Eye (tissue), 1 donor: ENCODE measurements at regions not wholly inside any gene's neighbourhood (a gene's known extent, or its start where the extent isn't known, plus 50 kb on each side); places are given as distances from the start of the nearest gene placed in this dataset.
"Not testable (repeated sequence)": the region's sequence is repeated elsewhere in the genome, so short reads cannot be mapped to it uniquely, and the experiment has no call there.

Experiments used
- DNase-seq: peaks from one replicate; pipeline ENCODE4 v3.0.0-alpha.2; 2015

DNA sequence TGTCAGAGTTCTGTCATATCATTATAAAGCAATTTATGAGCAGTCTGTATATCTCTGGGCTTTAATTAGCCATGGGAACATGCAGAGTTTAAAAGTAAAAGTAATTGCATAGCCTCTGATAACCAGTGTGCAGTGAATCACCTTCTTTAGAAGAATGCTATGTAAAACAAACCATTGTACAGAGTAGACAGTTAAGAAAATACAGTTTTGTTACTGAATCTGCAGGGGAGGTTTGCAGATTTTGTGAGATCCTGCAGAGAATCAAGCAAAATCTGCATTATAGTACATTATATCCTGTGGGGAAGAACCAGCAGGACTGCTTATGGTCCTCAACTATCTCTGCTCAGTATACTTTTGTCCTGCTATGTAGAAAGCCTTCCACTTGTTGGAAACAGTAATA, 396.2 kb upstream of the NAALADL2 start:
- no peak for DNase-seq

GRCh38 chr3:174465177-174465576, 394.0 kb upstream of the NAALADL2 start:
- DNase-seq = no peak

DNA sequence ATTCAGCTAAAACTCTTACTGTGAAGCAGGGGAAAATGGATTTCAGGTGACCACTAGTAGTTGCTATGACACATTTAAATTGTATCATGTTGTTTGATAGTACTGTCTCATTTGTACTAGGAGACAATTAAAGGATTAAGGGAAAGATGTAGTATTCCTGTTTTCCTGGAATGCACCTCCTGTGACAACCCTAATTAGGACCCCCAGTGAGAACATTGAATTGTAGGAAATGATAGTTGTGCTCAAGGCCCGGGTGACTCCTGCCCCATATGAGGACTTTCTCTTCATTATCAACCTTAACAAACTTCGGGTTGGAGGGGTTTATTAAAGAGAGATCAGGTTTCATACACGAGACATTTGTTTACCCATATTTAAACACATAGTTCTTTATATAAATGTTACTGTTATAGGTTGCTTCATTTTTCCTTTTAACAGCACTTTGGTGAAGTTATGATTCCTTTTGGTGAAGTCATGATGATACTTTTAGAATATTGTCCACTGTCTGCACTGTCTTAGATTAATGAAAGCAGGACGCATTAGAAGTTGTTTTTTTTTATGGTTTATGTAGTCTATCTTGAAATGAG, 392.6 kb upstream of the NAALADL2 start:
- DNase-seq = no peak

- DNase-seq = no peak
These were observed 381.6 kb upstream of the NAALADL2 start for GRCh38 chr3:174477491-174477890.

DNA sequence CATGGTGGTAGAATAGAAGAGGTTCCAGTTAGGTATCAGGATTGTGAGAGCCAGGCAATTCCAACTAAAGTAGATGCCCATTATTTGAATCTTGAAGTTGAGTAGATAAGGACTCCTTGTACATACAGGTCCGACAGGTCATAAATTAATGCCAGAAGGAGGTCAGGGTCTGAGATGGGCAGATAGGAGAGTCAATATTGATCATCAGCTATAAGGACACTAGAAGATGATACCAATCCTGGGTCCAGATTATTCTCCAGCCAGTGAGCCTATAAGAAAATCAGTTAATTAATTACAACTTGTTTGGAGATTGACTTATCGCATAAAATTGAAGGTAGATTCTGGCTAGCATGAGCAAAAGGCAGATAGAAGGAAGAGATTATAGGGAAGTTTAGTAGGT, 378.4 kb upstream of the NAALADL2 start:
- DNase-seq = no peak

GRCh38 chr3:174482541-174482940, 376.6 kb upstream of the NAALADL2 start:
- peak; percentile 7 for DNase-seq

- peak; percentile 21 for DNase-seq
These were observed 375.9 kb upstream of the NAALADL2 start for GRCh38 chr3:174483254-174483653.

DNA sequence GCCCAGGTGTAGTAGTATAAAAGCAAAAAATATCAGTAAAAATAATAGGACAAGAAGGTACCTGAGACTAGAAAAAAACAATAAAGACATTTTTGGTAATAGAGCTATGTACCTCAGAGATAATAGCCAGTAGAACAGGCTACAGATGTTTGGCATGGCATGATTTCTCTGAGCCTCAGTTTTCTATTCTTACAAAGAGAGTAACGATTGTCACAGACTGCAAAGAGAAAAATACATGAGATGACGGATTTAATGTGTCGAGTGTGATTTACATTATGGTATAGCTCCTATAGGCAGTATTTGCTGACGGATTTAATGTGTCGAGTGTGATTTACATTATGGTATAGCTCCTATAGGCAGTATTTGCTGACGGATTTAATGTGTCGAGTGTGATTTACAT, 375.3 kb upstream of the NAALADL2 start:
- not testable (repeated sequence) for DNase-seq

DNA sequence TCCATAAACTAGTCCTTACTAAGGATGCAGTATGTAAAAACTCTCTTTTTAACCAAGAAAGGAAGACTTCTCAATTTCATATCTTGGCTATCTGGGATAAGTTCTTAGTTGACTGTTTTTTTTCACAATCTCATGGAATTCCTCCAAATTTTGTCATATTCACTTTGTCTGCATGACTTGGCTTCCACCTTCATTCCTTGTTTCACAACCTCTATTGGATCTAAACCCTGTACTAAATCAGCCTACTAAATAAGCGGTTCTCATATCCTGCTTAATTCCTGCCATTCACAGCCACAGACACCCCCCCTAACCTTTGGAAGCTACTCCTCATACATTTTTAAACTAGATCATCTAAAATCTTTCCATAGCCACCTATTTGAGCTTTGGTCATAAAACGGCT, 370.6 kb upstream of the NAALADL2 start:
- no peak for DNase-seq

DNA sequence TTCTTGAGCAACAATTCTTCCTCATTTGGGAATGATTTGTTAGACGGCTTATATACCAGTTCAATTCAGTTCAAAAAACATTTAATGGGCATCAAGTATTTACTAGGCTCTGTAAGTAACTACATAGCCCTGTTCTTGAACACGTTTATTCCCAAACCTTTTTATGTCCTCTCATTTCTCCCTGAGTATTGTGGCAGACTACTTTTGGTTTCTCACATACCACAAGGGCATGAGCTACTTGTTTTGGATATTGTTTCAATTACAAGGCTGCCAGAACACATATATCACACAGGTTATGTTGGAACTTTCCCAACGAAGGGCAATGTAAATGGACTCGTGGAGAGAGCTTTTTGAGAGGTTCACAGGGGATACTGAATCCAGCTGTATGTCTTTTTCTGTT, 363.8 kb upstream of the NAALADL2 start:
- peak; percentile 24 for DNase-seq

- DNase-seq = no peak
These were observed 363.2 kb upstream of the NAALADL2 start for GRCh38 chr3:174495928-174496327.

DNA sequence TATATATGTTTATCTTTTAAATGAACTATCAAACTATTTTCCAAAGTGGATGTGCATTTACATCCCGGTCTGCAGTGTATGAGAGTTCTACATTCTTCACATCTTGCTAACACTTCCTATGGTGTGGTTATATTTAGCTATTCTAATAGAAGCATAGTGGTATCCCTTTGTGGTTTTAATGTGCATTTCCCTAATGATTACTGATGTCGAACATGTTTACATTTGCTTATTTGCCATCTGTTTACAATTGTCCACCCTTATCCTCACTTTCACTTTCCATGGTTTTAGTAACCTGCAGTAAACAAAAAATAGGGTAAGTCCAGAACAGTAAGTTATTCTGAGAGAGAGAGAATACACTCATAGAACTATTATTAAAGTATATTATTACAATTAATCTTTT, 360.5 kb upstream of the NAALADL2 start:
- no peak for DNase-seq

DNA sequence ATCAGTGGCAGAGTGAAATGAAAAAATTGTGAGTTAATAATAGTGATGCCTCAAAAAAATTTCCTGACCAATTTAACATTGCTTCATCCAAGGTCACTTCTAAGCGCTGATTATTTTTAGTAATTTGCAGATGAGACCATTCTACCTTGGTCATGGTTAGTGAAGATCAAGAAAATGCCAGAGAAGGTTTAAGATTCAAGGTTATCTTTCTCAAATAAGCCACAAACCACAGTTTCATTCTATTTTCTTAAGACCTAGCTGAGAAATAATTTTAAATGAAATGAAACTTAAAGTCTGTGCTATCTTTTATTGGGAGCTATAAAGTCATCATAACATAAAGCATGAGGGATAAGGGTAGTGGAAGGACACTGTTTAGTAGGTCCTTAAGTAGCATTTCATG, 353.9 kb upstream of the NAALADL2 start:
- DNase-seq = no peak

- no peak for DNase-seq
These were observed 334.9 kb upstream of the NAALADL2 start for GRCh38 chr3:174524203-174524602.

GRCh38 chr3:174529298-174529697, 329.8 kb upstream of the NAALADL2 start:
- no peak for DNase-seq

DNA sequence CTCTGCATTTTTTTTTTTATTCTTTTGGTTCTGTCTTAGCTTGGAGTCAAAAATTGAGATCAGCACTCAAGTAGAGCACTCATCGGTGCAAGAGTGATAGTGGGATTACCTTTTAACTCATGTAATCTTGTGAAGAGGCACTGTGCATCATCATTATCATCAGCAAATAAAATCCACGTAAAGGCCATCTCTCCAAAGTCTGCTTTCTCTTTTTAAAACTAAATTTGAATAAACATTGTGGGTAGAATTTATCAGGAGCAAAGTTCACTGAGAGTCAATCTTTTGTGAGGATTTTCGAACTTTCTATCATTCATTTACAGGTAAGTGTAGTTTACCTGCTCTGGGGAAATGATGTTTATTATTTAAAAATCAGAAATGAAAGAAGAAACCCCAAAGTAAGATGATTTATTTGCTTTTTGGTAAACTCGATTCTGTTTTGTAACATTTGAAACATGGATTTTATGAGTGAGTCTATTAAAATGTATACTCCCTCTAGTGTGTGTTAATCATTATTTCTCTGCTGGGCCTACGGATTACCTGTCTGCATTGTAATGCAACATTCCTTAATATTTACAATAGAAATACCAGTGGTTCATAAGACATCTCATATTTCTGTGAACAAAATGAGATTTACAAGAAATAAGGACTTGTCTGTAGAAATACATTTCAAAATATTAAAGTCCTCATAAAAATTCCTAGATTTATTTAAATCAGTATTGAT, 327.7 kb upstream of the NAALADL2 start:
- DNase-seq = no peak

DNA sequence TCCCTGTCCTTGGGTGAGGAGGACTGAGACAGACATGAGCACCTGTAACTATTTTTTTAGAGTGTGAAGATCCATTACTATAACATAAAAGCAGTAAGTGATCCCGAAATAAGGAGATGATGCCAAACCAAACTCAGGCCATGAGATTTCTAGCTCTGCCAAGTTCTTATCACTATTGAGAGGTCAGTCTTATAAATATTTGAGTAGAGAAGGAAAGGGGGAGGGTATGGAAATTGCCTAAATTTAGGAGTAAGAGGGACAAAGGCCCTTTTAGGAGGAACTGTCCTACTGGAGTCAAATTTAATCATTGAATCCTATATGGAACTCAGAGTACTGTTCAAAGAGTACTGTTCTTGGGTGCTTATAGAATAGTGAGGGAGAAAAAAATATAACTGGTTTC, 326.9 kb upstream of the NAALADL2 start:
- no peak for DNase-seq

- no peak for DNase-seq
These were observed 326.4 kb upstream of the NAALADL2 start for GRCh38 chr3:174532776-174533175.

DNA sequence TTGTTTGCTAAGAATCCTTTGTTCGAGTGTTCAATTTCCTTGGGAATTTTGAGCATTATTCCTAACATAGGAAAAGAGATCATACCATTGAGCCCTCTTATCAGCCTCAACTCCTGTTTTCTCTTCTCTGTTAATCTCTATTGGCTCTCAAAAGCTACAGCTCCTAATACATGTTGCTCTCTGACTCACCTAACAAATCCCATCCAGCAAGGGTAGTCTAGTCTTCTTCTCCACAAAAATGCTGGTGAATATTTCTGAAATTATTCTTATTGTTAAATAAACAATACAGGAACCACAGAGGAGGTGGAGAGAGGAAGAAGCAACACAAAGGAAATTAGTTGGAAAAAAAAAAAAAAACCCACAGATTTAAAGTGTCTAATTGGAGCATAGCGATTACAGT, 325.8 kb upstream of the NAALADL2 start:
- DNase-seq = no peak

- DNase-seq = no peak
These were observed 322.8 kb upstream of the NAALADL2 start for GRCh38 chr3:174536319-174536718.

DNA sequence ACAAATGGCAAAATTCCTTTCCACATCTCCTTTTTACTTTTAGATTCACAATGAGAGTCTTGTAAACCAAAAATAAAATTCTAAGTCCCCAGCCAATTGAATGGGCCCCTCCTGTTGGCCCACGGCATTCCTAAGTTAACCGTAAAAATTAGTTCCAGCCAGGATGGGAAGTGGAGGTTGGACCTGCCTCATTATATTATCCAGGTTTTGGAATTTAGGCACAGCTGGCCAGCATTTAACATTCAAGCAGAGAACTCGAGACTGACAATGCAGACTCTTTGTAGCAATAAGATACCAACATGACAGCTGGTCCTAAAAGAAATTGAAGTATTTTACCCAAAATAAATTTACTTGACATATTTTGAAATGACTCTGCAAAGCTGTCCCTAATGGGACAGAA, 321.0 kb upstream of the NAALADL2 start:
- no peak for DNase-seq

GRCh38 chr3:174540116-174540908, 318.8 kb upstream of the NAALADL2 start:
- DNase-seq = no peak

GRCh38 chr3:174541708-174542315, 317.3 kb upstream of the NAALADL2 start:
- DNase-seq = no peak
